Activated naive CD8-positive, alpha-beta T cell treated with anti-CD3 and anti-CD28 coated beads, Interleukin-2, amount 10 ng/mL, durations not matched to agents 7 days and 5 days (primary cell): ENCODE measurements at regions not wholly inside any gene's neighbourhood (a gene's known extent, or its start where the extent isn't known, plus 50 kb on each side); places are given as distances from the start of the nearest gene placed in this dataset.

Experiments used
- ATAC-seq: fragments of 150-1000 bp; cut with Tn5 transposase; one replicate; pipeline ENCODE4 v1.10.0; 2021; ENCODE audit warnings: low read depth, moderate library complexity
- POLR2A ChIA-PET: fragments of 350-600 bp; sonication (Branson Sonifier 250); formaldehyde crosslinking; loops from one replicate; lab custom pipeline; 2021; ENCODE audit warnings: antibody characterized with exemption; lab: Charles Lee
- DNase-seq: peaks from one replicate; pipeline ENCODE4 v3.0.0; 2021
- H3K27ac Mint-ChIP-seq: one replicate; pipeline ENCODE4 v1.8.0; 2022; ENCODE audit warnings: mild to moderate bottlenecking, mixed read lengths
- H3K27me3 Mint-ChIP-seq: one replicate; pipeline ENCODE4 v1.8.0; 2022; ENCODE audit warnings: mild to moderate bottlenecking, moderate library complexity, mixed read lengths
- H3K36me3 Mint-ChIP-seq: one replicate; pipeline ENCODE4 v1.8.0; 2021; ENCODE audit warnings: mild to moderate bottlenecking, mixed read lengths
- H3K4me1 Mint-ChIP-seq: one replicate; pipeline ENCODE4 v1.8.0; 2021; ENCODE audit warnings: mixed read lengths
- H3K4me3 Mint-ChIP-seq: one replicate; pipeline ENCODE4 v1.8.0; 2022; ENCODE audit warnings: mild to moderate bottlenecking, moderate library complexity, mixed read lengths
- H3K9me3 Mint-ChIP-seq: one replicate; pipeline ENCODE4 v1.8.0; 2021; ENCODE audit warnings: mixed read lengths

DNA sequence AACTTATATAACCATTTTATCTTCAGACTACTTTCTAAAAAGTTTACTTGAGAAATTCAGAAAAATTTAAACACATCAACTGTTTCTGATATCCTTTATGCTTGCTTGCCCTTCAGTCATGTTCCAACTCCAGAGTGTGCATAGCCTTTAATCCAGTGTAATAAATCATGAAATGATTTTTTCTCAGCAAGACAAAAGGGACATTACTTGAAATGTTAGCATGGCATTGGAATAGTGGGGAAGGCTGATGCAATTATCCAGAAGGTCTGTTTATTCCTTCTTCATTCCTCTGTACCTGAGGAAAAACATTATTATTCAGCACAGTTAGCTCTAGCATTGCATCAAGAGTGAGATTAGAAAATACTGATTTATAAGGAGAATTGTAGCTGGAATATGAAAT, 209.9 kb downstream of the SLC7A11 start:
- no peaks in the 10 kb centered on the region for H3K36me3 Mint-ChIP-seq
- H3K27me3 Mint-ChIP-seq: no peaks in the 10 kb centered on the region
- H3K27ac Mint-ChIP-seq: no peak overlapping the region
- no peaks in the 10 kb centered on the region for H3K9me3 Mint-ChIP-seq
- ATAC-seq (no peak), DNase-seq (no peak)
- H3K4me1 Mint-ChIP-seq: no peaks in the 10 kb centered on the region
- no peak overlapping the region for H3K4me3 Mint-ChIP-seq
- POLR2A ChIA-PET: no interaction called here

DNA sequence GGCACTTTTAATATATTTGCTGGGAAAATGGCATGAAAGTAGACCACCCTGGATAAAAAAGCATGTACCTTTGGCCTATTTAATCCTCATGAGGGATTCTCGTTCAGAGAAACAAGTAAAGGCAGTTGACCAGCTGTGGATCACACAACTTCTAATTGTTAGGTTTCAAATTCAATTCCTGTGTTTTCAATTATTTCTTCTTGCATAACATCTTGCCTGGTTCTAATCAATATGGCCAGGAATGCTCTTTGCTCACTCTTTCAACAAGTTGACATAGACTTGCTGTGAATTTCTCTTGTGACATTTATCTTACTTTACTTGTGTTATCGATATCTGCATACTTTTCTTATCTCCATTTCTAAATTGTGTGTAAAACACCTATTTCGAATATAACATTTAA, 211.8 kb downstream of the SLC7A11 start:
- DNase-seq (no peak), ATAC-seq (no peak)
- H3K27ac Mint-ChIP-seq: no peak overlapping the region
- POLR2A ChIA-PET: no interaction called here
- no peaks in the 10 kb centered on the region for H3K27me3 Mint-ChIP-seq
- no peak overlapping the region for H3K4me3 Mint-ChIP-seq
- no peaks in the 10 kb centered on the region for H3K4me1 Mint-ChIP-seq
- H3K9me3 Mint-ChIP-seq: no peaks in the 10 kb centered on the region
- H3K36me3 Mint-ChIP-seq: no peaks in the 10 kb centered on the region

DNA sequence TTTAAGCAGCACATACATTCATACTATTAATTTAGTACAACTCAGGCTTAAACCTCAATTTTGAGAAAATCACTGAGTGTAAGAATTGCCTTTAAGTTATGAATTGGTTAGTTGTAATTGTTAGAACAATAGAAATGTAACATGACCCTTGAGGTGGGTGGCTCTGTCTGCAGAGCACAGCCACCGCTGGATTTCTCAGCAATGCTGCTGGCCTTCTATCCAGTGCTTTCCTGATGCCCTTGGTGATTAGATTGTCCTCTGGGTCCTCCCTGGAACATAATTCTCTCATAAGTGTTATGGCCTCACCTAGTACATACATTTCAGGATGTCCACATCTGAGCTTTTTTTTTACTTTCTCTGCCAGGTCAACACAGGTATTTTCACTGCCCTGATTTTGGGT, 213.2 kb downstream of the SLC7A11 start:
- Mint-ChIP-seq H3K4me3 (no peak overlapping the region), H3K36me3 (no peaks in the 10 kb centered on the region), H3K4me1 (no peaks in the 10 kb centered on the region), H3K9me3 (no peaks in the 10 kb centered on the region), H3K27ac (no peak overlapping the region), H3K27me3 (no peaks in the 10 kb centered on the region)
- DNase-seq (no peak), ATAC-seq (no peak)
- POLR2A ChIA-PET: no interaction called here

GRCh38 chr4:138021139-138021830, 220.9 kb downstream of the SLC7A11 start:
- Mint-ChIP-seq H3K4me3 (no peak overlapping the region), H3K27ac (no peak overlapping the region), H3K27me3 (no peaks in the 10 kb centered on the region), H3K36me3 (no peaks in the 10 kb centered on the region), H3K4me1 (no peaks in the 10 kb centered on the region), H3K9me3 (no peaks in the 10 kb centered on the region)
- POLR2A ChIA-PET: no interaction called here
- DNase-seq: no peak
- no peak for ATAC-seq

DNA sequence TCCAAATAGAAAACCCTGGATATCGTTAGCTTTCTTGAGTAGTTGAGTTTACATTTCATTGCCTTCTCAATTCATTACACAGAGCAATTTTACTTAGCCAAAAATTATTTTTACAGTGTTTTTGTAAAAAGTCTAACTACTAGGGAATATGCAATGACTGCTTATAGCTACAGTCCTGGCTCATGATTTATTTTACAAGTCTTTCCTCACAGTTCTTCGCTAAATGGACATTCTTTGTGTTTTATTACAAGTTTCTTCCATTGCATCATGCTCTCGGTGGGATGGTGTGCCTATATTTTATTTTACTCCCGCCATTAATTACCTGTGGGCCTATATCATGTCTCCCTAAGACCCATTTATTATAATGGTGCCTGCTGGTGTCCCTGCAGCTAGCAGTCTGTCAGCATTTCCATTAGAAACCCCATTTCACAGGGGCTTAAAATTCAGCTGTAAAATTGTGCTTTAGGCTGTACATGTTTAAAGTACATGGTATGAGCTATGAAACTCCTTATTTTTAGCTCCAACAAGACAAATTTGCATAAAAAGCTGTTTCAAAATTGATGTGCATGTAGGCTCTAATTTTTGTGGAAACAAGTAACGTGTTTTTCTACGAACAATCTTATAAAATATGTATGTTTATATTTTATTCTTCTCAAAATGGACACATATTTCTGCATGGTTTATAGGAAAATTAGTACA, 227.4 kb downstream of the SLC7A11 start:
- POLR2A ChIA-PET: no interaction called here

DNA sequence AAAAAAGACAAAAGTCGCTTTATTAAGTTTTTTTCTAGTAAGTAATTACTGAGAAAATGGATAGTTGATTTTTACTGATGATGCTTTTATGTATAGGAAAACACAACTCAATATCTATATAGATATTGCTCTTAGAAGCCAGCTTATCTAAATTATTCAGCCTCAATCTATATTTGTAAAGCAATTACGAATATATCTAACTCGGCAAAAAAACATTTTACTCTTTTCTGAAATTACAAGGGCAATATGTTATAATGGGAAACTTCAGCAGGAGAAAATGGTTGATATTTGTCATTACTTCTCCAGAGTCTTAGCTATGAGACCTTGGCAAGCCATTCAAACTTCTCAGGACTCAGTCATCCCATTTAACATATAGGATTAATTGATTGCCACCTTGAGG, 228.5 kb downstream of the SLC7A11 start:
- H3K4me3 Mint-ChIP-seq: no peak overlapping the region
- H3K27me3 Mint-ChIP-seq: no peaks in the 10 kb centered on the region
- H3K4me1 Mint-ChIP-seq: no peaks in the 10 kb centered on the region
- POLR2A ChIA-PET: no interaction called here
- DNase-seq (no peak), ATAC-seq (no peak)
- H3K36me3 Mint-ChIP-seq: no peaks in the 10 kb centered on the region
- no peak overlapping the region for H3K27ac Mint-ChIP-seq
- H3K9me3 Mint-ChIP-seq: no peaks in the 10 kb centered on the region

More for the DNA sequence above, 227.4 kb downstream of the SLC7A11 start:
- DNase-seq: no peak
- no peak for ATAC-seq
- no peaks in the 10 kb centered on the region for H3K4me1 Mint-ChIP-seq
- H3K9me3 Mint-ChIP-seq: no peaks in the 10 kb centered on the region
- H3K27ac Mint-ChIP-seq: no peak overlapping the region
- no peaks in the 10 kb centered on the region for H3K36me3 Mint-ChIP-seq
- no peaks in the 10 kb centered on the region for H3K27me3 Mint-ChIP-seq
- no peak overlapping the region for H3K4me3 Mint-ChIP-seq

DNA sequence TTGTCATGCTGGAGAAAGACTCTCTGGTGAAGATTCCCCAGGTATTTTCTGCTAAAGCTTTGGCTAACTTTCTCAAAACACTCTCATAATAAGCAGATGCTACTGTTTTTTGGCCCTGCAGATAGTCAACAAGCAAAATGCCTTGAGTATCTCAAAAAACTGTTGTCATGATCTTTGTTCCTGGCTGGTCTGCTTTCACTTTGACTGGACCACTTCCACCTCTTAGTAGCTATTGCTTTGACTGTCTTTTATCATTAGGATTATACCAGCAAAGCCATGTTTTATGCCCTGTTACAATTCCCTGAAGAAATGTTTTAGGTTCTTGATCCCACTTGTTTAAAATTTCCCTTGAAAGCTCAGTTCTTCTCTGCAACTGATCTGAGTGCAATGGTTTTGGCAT, 231.5 kb downstream of the SLC7A11 start:
- ATAC-seq: no peak
- no peak overlapping the region for H3K4me3 Mint-ChIP-seq
- H3K27ac Mint-ChIP-seq: no peak overlapping the region
- POLR2A ChIA-PET: no interaction called here
- no peaks in the 10 kb centered on the region for H3K36me3 Mint-ChIP-seq
- H3K4me1 Mint-ChIP-seq: no peaks in the 10 kb centered on the region
- H3K9me3 Mint-ChIP-seq: no peaks in the 10 kb centered on the region
- DNase-seq: no peak
- H3K27me3 Mint-ChIP-seq: no peaks in the 10 kb centered on the region

GRCh38 chr4:138007572-138007971, 234.6 kb downstream of the SLC7A11 start:
- Mint-ChIP-seq H3K4me1 (no peaks in the 10 kb centered on the region), H3K27me3 (no peaks in the 10 kb centered on the region), H3K36me3 (no peaks in the 10 kb centered on the region), H3K4me3 (no peak overlapping the region), H3K27ac (no peak overlapping the region), H3K9me3 (no peaks in the 10 kb centered on the region)
- DNase-seq: no peak
- POLR2A ChIA-PET: no interaction called here
- no peak for ATAC-seq

- POLR2A ChIA-PET: no interaction called here
- no peak for ATAC-seq
- Mint-ChIP-seq H3K27ac (no peak overlapping the region), H3K4me1 (no peaks in the 10 kb centered on the region), H3K27me3 (no peaks in the 10 kb centered on the region), H3K9me3 (no peaks in the 10 kb centered on the region), H3K36me3 (no peaks in the 10 kb centered on the region), H3K4me3 (no peak overlapping the region)
- DNase-seq: no peak
These were observed 236.7 kb downstream of the SLC7A11 start for GRCh38 chr4:138005486-138005885.

- H3K4me1 Mint-ChIP-seq: no peaks in the 10 kb centered on the region
- no peaks in the 10 kb centered on the region for H3K27me3 Mint-ChIP-seq
- no peaks in the 10 kb centered on the region for H3K9me3 Mint-ChIP-seq
- no peaks in the 10 kb centered on the region for H3K36me3 Mint-ChIP-seq
- no peak overlapping the region for H3K4me3 Mint-ChIP-seq
- POLR2A ChIA-PET: no interaction called here
- no peak for DNase-seq
- H3K27ac Mint-ChIP-seq: no peak overlapping the region
- ATAC-seq: no peak
These were observed 238.9 kb downstream of the SLC7A11 start for GRCh38 chr4:138003248-138003647.

DNA sequence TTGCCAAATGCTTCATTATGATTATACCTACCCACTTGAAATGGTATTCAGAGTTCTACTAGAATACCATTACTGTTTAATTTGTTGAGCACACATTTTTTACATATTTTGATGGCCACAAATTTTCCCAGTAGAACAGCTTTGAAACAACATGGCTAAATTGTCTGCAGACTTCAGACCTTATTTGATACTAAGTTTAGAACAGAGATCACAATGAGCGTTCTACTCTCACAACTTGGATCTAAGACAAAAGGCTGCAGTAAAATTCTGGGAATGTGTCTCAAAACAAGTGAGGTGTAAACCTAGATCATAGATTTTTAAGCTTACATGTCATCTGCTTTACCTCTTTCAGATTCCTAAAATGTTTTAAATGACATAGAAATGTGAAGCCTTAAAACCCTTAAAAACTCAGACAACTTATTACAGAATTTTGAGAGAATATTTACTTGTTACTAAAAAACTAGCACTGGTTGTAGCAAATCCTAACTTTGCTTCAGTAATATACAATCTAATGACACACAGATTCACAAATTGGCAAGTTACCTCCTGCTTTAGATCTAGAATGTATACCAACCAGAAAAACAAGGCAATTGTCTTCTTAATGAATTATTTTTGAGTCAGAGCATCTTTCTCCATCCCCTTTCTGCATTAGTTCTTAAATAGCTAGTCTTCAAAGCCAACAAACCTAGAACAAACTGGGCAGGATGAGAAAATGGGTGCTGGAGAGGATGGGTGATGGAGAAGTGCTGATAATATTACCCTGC, 243.3 kb downstream of the SLC7A11 start:
- no peak overlapping the region for H3K27ac Mint-ChIP-seq
- DNase-seq: no peak

DNA sequence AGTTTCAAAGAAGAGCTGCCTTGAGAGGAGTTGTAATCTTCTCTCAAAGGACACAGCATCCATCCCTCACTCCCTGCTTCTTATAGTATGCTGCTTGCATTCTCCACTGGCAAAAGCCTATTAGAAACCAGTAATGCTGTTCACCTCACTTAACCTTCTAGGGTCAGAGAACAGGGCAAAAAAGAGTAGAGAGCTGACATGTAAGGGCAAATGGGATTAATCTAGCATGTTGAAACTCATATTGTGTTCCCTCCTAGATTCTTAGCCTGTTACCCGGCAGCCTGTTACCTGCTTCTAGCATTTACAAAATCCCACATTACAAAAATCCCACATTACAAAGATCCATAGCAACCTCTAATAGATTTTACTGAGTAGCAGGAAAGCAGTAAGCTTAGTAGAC, 244.7 kb downstream of the SLC7A11 start:
- no peaks in the 10 kb centered on the region for H3K36me3 Mint-ChIP-seq
- POLR2A ChIA-PET: no interaction called here
- no peaks in the 10 kb centered on the region for H3K27me3 Mint-ChIP-seq
- ATAC-seq (no peak), DNase-seq (no peak)
- H3K4me1 Mint-ChIP-seq: no peaks in the 10 kb centered on the region
- no peak overlapping the region for H3K4me3 Mint-ChIP-seq
- H3K27ac Mint-ChIP-seq: no peak overlapping the region
- no peaks in the 10 kb centered on the region for H3K9me3 Mint-ChIP-seq

More for the DNA sequence above, 243.3 kb downstream of the SLC7A11 start:
- no peaks in the 10 kb centered on the region for H3K9me3 Mint-ChIP-seq
- POLR2A ChIA-PET: no interaction called here
- no peaks in the 10 kb centered on the region for H3K27me3 Mint-ChIP-seq
- no peaks in the 10 kb centered on the region for H3K4me1 Mint-ChIP-seq
- no peak for ATAC-seq
- no peak overlapping the region for H3K4me3 Mint-ChIP-seq
- no peaks in the 10 kb centered on the region for H3K36me3 Mint-ChIP-seq

DNA sequence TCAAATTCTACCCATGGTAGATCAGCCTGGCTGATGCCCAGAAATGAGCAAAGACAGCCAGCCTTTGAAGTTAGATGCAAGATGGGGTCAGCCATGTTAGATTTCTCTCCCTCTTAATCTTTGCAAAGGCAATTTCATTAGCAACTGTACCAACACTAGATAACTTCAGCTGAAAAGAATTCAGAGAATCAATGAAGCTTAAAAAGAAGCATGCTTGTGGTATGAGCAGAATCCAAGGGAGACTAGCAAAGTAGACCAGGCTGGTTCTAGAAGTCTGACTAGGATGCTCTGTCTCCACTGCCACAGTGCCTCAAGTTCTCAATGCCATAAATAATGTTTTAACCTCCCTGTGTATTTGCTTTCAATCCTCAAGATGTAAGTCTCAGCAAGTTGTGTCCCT, 247.3 kb downstream of the SLC7A11 start:
- POLR2A ChIA-PET: no interaction called here
- Mint-ChIP-seq H3K27me3 (no peaks in the 10 kb centered on the region), H3K27ac (no peak overlapping the region), H3K4me3 (no peak overlapping the region), H3K36me3 (no peaks in the 10 kb centered on the region), H3K4me1 (no peaks in the 10 kb centered on the region), H3K9me3 (no peaks in the 10 kb centered on the region)
- DNase-seq (no peak), ATAC-seq (no peak)

- no peaks in the 10 kb centered on the region for H3K4me1 Mint-ChIP-seq
- H3K36me3 Mint-ChIP-seq: no peaks in the 10 kb centered on the region
- no peaks in the 10 kb centered on the region for H3K27me3 Mint-ChIP-seq
- no peak overlapping the region for H3K27ac Mint-ChIP-seq
- no peaks in the 10 kb centered on the region for H3K9me3 Mint-ChIP-seq
- ATAC-seq: no peak
- no peak overlapping the region for H3K4me3 Mint-ChIP-seq
- POLR2A ChIA-PET: no interaction called here
- DNase-seq: no peak
These were observed 248.9 kb downstream of the SLC7A11 start for GRCh38 chr4:137993232-137993631.
